ENCODE measurements at regions not wholly inside any gene's neighbourhood (a gene's known extent, or its start where the extent isn't known, plus 50 kb on each side); places are given as distances from the start of the nearest gene placed in this dataset.

GRCh38 chr5:82610686-82611085 lies 332.5 kb upstream of the RPS23 start:
- TF ChIP-seq POLR2A (IDR thresholded peaks at IDR 0.05; ENCODE audit: low read depth, low read length) (no peak), POLR2AphosphoS5 (IDR thresholded peaks at IDR 0.05; ENCODE audit: low read depth, low read length) (no peak), PAX5 (IDR thresholded peaks at IDR 0.05; ENCODE audit: insufficient read depth, low read length, severe bottlenecking) (no peak)
